Stimulated activated CD4-positive, alpha-beta T cell treated with anti-CD3 and anti-CD28 coated beads, Interleukin-4, amount 100 ng/mL, for 48 hours (primary cell): ENCODE measurements at regions not wholly inside any gene's neighbourhood (a gene's known extent, or its start where the extent isn't known, plus 50 kb on each side); places are given as distances from the start of the nearest gene placed in this dataset.
A peak's percentile ranks its signal among the peaks of the same experiment; 100 is the strongest.

Experiments
- DNase-seq, 2 donors: peaks; one replicate each; pipeline ENCODE4 v3.0.0-alpha.2; 2020; ENCODE audit warnings: low read depth in 2 of 2

- no peak for DNase-seq
Observed at GRCh38 chr15:77557564-77557963, 75.1 kb downstream of the LINGO1 start.

- no peak for DNase-seq
Observed at GRCh38 chr15:77557144-77557543, 75.6 kb downstream of the LINGO1 start.

GRCh38 chr15:77556622-77557021 lies 76.1 kb downstream of the LINGO1 start:
- DNase-seq, result no peak

- DNase-seq, result no peak
Observed at GRCh38 chr15:77555232-77555631, 77.5 kb downstream of the LINGO1 start.

- no peak for DNase-seq
Observed at GRCh38 chr15:77554306-77555080, 78.2 kb downstream of the LINGO1 start.

- no peak for DNase-seq
Observed at GRCh38 chr15:77553695-77554094, 79.0 kb downstream of the LINGO1 start.

- DNase-seq, result no peak
Observed at GRCh38 chr15:77553257-77553656, 79.5 kb downstream of the LINGO1 start.

- no peak for DNase-seq
Observed at GRCh38 chr15:77552066-77552465, 80.6 kb downstream of the LINGO1 start.

GRCh38 chr15:77550301-77551251 lies 82.1 kb downstream of the LINGO1 start:
- no peak for DNase-seq

GRCh38 chr15:77549576-77550288 lies 83.0 kb downstream of the LINGO1 start:
- DNase-seq, result no peak

- no peak for DNase-seq
Observed at GRCh38 chr15:77548589-77549557, 83.8 kb downstream of the LINGO1 start.

GRCh38 chr15:77547801-77548588 lies 84.7 kb downstream of the LINGO1 start:
- DNase-seq, result no peak

- DNase-seq, result no peak
Observed at GRCh38 chr15:77546870-77547269, 85.8 kb downstream of the LINGO1 start.

- no peak for DNase-seq
Observed at GRCh38 chr15:77546050-77546501, 86.6 kb downstream of the LINGO1 start.

- no peak for DNase-seq
Observed at GRCh38 chr15:77545058-77545457, 87.7 kb downstream of the LINGO1 start.

GRCh38 chr15:77544162-77544561 lies 88.5 kb downstream of the LINGO1 start:
- no peak for DNase-seq

GRCh38 chr15:77543159-77543882 lies 89.4 kb downstream of the LINGO1 start:
- peak; percentile 65 to 73 for DNase-seq

- DNase-seq, result no peak
Observed at GRCh38 chr15:77542491-77543001, 90.2 kb downstream of the LINGO1 start.
